ENCODE measurements at regions not wholly inside any gene's neighbourhood (a gene's known extent, or its start where the extent isn't known, plus 50 kb on each side); places are given as distances from the start of the nearest gene placed in this dataset.
"Not testable (repeated sequence)": the region's sequence is repeated elsewhere in the genome, so short reads cannot be mapped to it uniquely, and the experiment has no call there.

GRCh38 chr10:61018146-61018545, 74.2 kb upstream of the RHOBTB1 start:
- H3K27ac ChIP-seq: no peak overlapping the region
- H3K27me3 ChIP-seq: no peaks in the 10 kb centered on the region
- H3K4me3 ChIP-seq: no peak overlapping the region
- H3K4me1 ChIP-seq: no peaks in the 10 kb centered on the region
- DNase-seq (ENCODE audit: low spot score in 2 of 2): no peak
- no peaks in the 10 kb centered on the region for H3K36me3 ChIP-seq
- no peaks in the 10 kb centered on the region for H3K9me3 ChIP-seq
- TF ChIP-seq EP300 (IDR thresholded peaks at IDR 0.05): no peak
- TF ChIP-seq POLR2A (IDR thresholded peaks at IDR 0.05): no peak
- TF ChIP-seq POLR2AphosphoS5 (IDR thresholded peaks at IDR 0.05): no peak
- no peak for TF ChIP-seq CTCF (IDR thresholded peaks at IDR 0.05)

GRCh38 chr10:61016630-61017029, 72.6 kb upstream of the RHOBTB1 start:
- TF ChIP-seq POLR2A (IDR thresholded peaks at IDR 0.05) (no peak), EP300 (IDR thresholded peaks at IDR 0.05) (no peak), CTCF (IDR thresholded peaks at IDR 0.05) (no peak), POLR2AphosphoS5 (IDR thresholded peaks at IDR 0.05) (no peak)
- DNase-seq (ENCODE audit: low spot score in 2 of 2): no peak
- Histone ChIP-seq H3K27ac (no peak overlapping the region), H3K27me3 (no peaks in the 10 kb centered on the region), H3K9me3 (no peaks in the 10 kb centered on the region), H3K36me3 (no peaks in the 10 kb centered on the region), H3K4me3 (no peak overlapping the region), H3K4me1 (no peaks in the 10 kb centered on the region)
- WGBS: 88% methylated on average over 1 of the region's 1 CpG

GRCh38 chr10:61016007-61016406, 72.0 kb upstream of the RHOBTB1 start:
- H3K36me3 ChIP-seq: no peaks in the 10 kb centered on the region
- H3K27ac ChIP-seq: no peak overlapping the region
- H3K9me3 ChIP-seq: no peaks in the 10 kb centered on the region
- TF ChIP-seq CTCF (IDR thresholded peaks at IDR 0.05): no peak
- TF ChIP-seq POLR2A (IDR thresholded peaks at IDR 0.05): no peak
- TF ChIP-seq EP300 (IDR thresholded peaks at IDR 0.05): no peak
- TF ChIP-seq POLR2AphosphoS5 (IDR thresholded peaks at IDR 0.05): no peak
- H3K27me3 ChIP-seq: no peaks in the 10 kb centered on the region
- 78% methylated on average over 2 of the region's 2 CpGs for WGBS
- H3K4me1 ChIP-seq: no peaks in the 10 kb centered on the region
- no peak for DNase-seq (ENCODE audit: low spot score in 2 of 2)
- H3K4me3 ChIP-seq: no peak overlapping the region

- H3K27me3 ChIP-seq: no peaks in the 10 kb centered on the region
- H3K27ac ChIP-seq: no peak overlapping the region
- TF ChIP-seq CTCF (IDR thresholded peaks at IDR 0.05): no peak
- TF ChIP-seq POLR2A (IDR thresholded peaks at IDR 0.05): no peak
- TF ChIP-seq POLR2AphosphoS5 (IDR thresholded peaks at IDR 0.05): no peak
- TF ChIP-seq EP300 (IDR thresholded peaks at IDR 0.05): no peak
- no peak for DNase-seq (ENCODE audit: low spot score in 2 of 2)
- H3K4me1 ChIP-seq: no peaks in the 10 kb centered on the region
- H3K4me3 ChIP-seq: no peak overlapping the region
- H3K9me3 ChIP-seq: no peaks in the 10 kb centered on the region
- 82% methylated on average over 1 of the region's 1 CpG for WGBS
- H3K36me3 ChIP-seq: no peaks in the 10 kb centered on the region
These were observed 66.9 kb upstream of the RHOBTB1 start for GRCh38 chr10:61010863-61011262.

GRCh38 chr10:61003069-61003468, 59.1 kb upstream of the RHOBTB1 start:
- H3K27me3 ChIP-seq: peaks cover 13% of the 10 kb centered on the region
- H3K9me3 ChIP-seq; H3K27ac ChIP-seq; DNase-seq (ENCODE audit: low spot score in 2 of 2); H3K36me3 ChIP-seq; H3K4me3 ChIP-seq: not testable (repeated sequence)
- 99% methylated on average over 3 of the region's 3 CpGs for WGBS
- H3K4me1 ChIP-seq: peaks cover 12% of the 10 kb centered on the region

GRCh38 chr10:61001731-61002122, 57.7 kb upstream of the RHOBTB1 start:
- Histone ChIP-seq H3K4me3 (peak overlapping the region; percentile 59), H3K27me3 (peaks cover 13% of the 10 kb centered on the region), H3K36me3 (no peaks in the 10 kb centered on the region), H3K4me1 (peaks cover 12% of the 10 kb centered on the region), H3K27ac (no peak overlapping the region), H3K9me3 (no peaks in the 10 kb centered on the region)
- 52% methylated on average over 9 of the region's 18 CpGs for WGBS
- DNase-seq (ENCODE audit: low spot score in 2 of 2): no peak
- TF ChIP-seq CTCF (IDR thresholded peaks at IDR 0.05): no peak
- TF ChIP-seq POLR2A (IDR thresholded peaks at IDR 0.05): no peak
- TF ChIP-seq POLR2AphosphoS5 (IDR thresholded peaks at IDR 0.05): no peak
- TF ChIP-seq EP300 (IDR thresholded peaks at IDR 0.05): no peak

All from suprapubic skin (tissue), 4 donors.